Suprapubic skin (tissue), 3 donors: ENCODE measurements at regions not wholly inside any gene's neighbourhood (a gene's known extent, or its start where the extent isn't known, plus 50 kb on each side); places are given as distances from the start of the nearest gene placed in this dataset.

Experiments used
- CTCF ChIP-seq, 2 donors: fragments of 200-600 bp in 1 of 2; fragments of 450-650 bp in 1 of 2; sonication (generic) in 1 of 2; IDR thresholded peaks; one replicate each; pipeline ENCODE4 v1.5.1; 2016 to 2019; ENCODE audit warnings: antibody characterized with exemption in 2 of 2, mild to moderate bottlenecking in 1 of 2, moderate library complexity in 1 of 2
- POLR2A ChIP-seq, 2 donors: fragments of 450-650 bp; IDR thresholded peaks; one replicate each; pipeline ENCODE4 v1.6.1; 2017; ENCODE audit warnings: antibody characterized with exemption in 2 of 2, mild to moderate bottlenecking in 2 of 2, moderate library complexity in 2 of 2

DNA sequence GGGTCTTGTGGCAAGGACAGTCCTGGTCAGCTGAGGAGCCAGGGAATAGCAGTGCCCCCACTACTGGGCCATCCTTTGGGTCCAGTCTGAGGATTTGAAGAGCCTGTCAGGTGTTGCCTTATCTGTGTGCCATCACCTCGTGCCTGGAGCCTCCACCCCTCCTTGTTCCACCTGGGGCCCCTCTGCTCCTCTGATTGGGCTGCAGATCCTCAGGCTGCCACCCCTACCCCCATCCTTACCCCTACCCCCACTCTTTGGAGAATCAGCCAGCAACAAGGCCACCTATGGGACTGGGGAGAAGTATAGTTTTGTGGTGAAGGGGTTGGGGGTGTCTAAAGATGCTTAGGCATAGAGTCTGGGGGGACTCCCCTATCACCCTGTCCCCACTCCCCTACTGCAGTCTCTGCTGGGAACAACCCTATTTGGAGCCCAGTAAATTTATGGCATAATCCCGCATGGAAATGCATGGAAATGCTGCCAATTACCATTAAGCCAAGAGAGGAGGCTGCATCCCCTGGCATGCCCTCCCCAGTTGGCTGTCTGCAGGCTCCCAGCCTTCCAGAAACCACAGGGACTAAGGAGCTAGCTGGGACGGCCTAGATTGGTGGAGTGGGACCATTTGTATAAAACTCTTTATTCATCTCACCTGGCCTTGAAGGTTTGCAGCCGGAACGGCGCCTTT is 142.7 kb upstream of the CSF3R start:
- no peak for TF ChIP-seq POLR2A (IDR thresholded peaks at IDR 0.05)
- TF ChIP-seq CTCF (IDR thresholded peaks at IDR 0.05): no peak
